UCSD-AML1 (cell line): ENCODE measurements at regions not wholly inside any gene's neighbourhood (a gene's known extent, or its start where the extent isn't known, plus 50 kb on each side); places are given as distances from the start of the nearest gene placed in this dataset.
"Not testable (repeated sequence)": the region's sequence is repeated elsewhere in the genome, so short reads cannot be mapped to it uniquely, and the experiment has no call there.

Experiments used
- DNase-seq: peaks from one replicate; lab custom pipeline; 2025; ENCODE audit not compliant: unreplicated experiment; lab: John Stamatoyannopoulos, UW

DNA sequence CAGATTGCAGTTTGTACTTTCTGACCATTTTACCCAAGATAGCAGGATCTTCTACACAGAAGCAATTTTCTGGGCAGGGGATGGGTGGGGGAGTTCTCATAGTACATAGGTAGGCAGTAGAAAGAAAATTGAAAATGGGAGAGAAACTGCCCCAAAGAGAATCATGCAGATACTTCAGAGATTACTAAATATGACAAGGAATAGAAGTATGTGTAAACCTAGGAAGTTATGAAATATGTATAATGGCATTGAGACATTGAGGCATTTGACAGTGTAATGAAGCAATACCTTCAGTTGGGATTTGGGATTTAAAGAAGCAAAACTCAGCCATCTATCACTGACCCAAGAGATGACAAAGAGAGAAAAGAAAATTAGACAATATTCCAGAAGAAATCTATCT, 233.0 kb downstream of the PTN start:
- no peak for DNase-seq

DNA sequence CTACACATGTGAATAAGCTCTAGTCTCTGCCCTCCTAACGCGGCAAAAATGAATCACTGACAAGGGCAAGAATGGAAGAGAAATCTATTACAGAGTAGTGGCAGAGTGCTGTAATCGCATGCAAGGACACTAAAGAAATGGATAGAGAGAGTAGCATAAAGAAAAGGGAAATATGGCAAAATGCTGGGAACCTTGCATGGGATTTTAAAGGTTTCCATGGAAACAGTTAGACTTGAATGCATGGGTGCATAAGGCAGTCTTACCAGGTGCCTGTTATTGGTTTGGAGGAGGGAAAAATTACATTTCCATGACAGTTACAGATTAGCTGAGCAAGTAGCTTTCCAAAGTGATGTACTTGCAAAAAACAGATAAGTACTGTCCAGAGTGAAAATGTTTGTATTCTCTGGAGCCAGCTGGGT, 233.4 kb downstream of the PTN start:
- DNase-seq, result no peak

DNA sequence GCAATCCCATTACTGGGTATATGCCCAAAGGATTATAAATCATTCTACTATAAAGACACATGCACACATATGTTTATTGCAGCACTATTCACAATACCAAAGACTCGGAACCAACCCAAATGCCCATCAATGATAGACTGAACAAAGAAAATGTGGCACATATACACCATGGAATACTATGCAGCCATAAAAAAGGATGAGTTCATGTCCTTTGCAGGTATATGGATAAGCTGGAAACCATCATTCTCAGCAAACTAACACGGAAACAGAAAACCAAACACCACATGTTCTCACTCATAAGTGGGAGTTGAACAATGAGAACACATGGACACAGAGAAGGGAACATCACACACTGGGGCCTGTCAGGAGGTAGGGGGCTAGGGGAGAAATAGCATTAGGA, 235.7 kb downstream of the PTN start:
- DNase-seq, result not testable (repeated sequence)

DNA sequence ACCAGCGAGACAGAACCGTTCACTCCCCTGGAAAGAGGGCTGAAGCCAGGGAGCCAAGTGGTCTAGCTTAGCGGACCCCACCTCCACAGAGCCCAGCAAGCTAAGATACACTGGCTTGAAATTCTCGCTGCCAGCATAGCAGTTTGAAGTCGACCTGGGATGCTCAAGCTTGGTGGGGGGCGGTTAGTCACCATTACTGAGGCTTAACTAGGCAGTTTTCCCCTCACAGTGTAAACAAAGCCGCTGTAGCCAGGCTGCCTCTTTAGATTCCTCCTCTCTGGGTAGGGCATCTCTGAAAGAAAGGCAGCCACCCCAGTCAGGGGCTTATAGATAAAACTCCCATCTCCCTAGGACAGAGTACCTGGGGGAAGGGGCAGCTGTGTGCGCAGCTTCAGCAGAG, 235.1 kb downstream of the CHRM2 start:
- DNase-seq, result not testable (repeated sequence)

DNA sequence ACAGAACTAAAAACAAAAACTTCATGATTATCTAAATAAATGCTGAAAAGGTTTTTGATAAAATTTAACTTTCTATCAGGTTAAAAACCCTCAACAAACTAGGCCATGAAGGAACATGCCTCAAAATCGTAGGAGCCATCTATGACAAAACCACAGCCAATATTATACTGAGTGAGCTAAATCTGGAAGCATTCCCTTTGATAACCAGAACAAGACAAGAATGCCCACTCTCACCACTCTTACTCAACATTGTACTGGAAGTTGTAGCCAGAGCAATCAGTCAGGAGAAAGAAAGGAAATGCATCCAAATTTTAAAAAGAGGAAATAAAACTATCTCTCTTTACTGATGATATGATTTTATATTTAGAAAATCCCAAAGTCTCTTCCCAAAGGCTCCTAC, 228.7 kb downstream of the CHRM2 start:
- DNase-seq, result no peak

DNA sequence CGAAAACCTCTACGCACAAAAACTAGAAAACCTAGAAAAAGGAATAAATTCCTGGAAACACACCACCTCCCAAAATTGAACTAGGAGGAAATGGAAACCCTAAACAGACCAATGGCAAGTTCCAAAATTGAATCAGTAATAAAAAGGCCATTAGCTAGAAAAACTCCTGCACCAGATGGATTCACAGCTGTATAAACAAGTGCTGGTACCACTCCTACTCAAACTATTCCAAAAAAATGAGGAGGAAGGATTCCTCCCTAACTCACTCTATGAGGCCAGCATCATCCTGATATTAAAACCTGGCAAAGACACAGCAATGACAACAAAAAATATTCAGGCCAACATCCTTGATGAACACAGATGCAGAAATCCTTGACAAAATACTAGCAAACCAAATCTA, 228.2 kb downstream of the CHRM2 start:
- DNase-seq, result no peak

DNA sequence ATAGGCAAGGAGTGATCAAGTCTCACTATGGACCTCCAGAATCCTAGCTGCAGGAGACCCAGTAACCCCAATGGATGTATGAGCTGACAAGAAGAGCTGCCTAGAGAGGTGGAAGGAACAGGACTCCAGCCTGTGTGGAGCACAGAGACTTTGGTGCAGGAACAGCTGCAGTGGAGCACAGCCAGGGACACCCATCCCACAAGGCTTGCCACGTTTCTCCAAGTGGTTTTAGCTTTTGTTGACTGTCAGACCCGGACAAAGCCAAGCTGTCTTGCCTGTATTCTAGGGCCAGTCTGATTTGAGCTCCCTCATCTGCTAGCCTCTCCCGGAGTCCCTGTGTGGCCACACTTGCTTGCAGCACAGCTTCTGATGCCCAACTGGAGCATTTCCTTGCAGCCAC, 224.7 kb downstream of the CHRM2 start:
- DNase-seq, result no peak

DNA sequence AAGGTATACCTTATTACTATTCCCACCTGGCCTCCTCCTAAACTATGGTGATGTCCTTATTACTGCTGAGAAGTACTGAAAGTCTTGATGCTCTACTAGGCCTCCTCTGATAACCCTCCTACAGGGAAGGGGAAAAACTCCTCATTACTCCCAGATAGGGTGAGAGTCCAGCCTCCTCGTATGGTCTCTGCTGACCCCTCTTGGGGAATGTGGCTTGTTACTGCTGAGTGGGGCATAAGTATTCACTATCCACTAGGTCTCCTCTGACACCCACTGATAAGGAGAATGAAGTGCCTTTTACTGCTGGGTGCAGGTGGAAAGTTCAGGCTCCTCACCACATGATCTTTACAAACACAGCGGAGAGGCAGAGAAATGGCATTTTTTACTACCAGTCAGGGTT, 222.9 kb downstream of the CHRM2 start:
- peak; percentile 24 for DNase-seq

DNA sequence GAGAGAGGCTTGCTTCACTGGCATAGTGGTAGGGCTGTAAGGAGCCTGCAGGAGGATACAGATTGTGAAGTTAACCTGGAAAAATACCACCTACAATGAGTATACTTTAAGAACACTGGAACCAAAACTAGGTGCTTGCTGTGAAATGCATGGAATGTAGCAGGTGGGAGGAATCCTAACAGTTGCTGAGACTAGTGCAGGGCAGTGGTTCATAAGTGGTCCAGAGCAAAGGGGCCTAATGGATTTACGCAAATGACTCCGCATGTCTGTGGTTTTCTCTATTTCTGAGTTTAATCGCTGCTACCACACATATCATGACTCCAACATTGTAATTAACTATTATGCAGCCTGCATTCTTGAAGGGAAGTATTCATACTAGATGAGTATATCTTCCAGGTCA, 218.4 kb downstream of the CHRM2 start:
- DNase-seq, result no peak

DNA sequence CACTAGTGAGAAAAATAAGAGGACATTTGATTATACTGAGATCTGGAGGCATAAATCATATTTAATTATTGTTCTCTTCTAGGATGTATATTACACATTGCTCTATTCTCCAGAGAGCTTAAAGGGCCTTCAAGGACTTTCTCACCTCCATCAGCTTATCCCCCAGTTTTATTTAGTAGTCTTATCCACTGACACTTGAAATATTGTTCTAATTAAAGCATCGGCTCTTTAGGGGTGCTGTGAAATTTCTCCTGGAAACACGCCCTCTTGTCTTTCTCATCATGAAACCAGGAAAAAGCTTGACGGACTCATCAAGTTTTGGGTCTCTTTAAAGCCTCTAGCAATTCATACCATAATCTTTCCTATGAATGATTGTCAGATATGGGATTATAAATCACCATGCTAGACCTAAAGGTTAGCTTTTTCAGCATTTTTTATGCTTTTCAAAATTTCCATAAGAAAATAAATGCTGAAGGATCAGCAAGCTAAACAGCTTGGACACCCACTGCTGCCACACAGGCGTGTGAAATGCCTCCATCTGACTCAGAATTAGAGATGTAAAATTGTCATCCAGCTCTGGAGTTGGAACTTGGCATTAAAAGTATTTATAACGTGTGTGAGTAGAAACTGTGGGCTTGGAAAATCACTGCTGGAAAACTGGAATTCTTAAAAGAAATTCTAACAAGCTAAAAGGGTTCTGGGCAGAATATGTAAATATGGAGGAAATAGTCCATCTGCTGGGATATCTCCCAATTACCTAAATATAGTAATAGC, 216.3 kb downstream of the CHRM2 start:
- DNase-seq, result no peak

DNA sequence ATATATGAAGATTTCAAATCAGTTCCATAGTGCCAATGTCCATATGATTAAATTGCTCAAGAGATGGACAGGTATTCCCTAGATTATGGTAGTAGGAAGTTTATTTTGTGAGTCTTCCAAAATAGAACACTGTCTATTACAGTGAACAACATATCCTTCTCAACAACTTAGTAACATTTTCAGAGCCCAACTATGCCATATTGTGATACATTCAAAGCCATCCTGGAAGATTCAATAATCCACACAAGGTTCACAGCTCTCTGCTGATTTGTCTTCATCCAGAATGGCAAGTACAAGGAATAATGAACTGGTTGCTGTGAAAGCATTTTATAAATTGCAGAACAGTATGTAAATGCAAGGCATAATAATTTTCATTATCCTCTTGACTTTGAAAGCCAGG, 213.9 kb downstream of the CHRM2 start:
- DNase-seq, result no peak

DNA sequence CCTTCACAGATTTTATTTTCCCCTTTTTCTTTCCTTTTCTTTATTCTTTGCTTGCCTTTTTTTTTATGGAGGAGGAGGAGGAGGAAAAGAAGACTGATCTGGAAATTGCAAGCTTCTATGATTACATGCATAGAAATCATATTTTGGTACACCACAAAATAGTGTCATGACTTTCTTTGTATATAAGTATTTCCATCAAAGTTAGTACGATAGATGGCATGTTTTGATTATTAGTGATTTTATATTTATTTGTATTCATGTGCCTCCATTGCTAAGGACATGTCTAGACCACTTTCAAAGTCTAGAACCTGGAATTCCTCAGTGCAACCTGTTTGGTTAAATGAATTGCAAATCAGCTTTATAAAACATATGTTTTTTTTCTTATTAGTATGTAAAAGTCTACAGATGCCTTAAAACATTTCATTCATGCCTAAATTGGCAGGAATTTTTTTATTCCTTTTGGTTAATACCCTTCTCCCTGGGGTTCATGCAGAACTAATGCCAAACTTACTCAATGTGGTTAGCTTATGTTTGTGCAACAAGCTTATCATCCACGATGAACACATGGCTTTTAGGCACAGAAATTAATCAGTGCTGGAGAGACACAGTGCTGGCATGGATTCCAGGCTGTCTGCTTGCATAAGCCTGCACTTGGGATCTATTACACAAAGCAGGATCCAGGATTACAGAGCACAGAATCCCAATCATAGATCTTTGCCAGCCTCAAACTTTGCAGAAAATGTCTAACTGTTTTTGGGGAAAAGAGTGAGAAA, 213.1 kb downstream of the CHRM2 start:
- no peak for DNase-seq

DNA sequence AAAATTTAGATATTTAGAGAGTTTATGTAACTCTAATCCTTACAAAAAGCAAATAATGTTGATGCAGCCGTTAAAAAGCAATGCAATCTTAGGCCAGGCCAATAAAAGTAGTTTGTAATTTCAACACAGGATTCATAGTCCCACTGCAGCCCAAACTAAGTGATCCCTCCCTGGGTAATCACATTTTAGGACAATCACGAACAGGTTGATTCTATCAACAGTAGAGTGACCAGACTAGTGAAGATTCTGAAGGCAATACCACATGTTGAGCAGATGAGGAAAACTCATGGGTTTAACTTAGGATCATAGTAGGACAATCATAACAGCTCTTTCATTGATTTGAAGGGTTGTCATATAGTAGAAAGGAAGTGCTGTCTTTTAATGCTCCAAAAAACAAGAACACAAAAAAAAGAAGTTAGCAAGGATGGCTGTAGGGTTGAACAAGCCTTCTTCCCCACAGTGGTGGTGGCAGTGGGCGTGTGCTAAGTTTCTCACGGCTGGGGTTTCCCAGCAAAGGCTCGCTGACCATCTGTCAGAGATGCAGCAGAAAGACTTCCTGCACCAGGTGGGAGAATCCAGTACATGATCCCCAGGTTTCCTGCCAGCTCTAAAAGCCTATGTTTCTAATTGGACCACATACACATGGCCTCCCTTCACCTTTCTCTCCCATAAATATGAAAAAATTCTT, 212.2 kb downstream of the CHRM2 start:
- peak; percentile 5 for DNase-seq

DNA sequence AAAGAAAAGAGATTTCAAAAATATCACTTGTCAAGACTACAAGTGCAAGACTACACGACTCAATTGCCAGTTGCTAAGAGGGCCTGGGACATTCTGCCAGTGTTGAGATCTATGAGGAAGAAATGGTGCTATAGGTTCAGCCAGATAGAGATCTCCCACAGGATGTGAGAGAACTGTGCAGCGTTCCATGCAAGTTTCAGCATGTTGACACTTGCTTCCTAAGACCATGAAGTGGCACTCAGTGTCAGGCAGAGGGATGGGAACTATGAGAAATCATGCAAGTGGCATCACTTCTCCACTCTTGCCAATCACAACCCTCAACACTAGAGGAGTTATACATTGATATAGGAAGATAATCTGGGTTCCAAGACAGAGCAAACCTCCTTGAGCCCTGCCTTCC, 210.3 kb downstream of the CHRM2 start:
- no peak for DNase-seq

DNA sequence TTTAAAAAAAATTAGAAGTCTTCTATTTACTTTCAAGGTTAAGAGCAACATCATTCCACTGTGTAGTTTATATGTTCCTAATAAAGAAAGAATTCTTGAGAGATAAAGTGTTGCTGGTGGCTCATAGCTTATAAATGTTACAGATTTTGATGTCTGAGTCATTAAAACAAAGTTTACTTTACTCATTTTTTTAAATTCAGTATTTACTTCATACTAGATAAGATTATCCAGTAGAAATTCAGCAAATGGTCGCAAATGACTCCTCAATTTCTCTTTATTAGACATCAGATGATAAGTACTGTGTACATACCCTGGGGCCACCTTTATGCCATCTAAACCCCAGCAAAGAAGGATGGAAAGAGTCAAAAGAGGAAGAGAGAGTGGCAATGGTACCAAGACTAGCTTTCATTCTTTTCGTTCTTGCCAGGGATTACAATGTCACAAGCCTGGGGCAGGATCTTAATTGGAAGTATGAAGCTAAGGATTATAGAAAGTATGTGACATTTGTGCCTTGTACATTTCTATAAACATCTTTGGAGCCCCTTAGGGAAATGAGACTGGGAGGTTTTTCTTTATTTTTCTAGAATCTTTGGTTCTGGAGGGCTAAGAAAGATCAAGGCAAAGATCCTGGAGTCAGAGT, 206.1 kb downstream of the CHRM2 start:
- no peak for DNase-seq

DNA sequence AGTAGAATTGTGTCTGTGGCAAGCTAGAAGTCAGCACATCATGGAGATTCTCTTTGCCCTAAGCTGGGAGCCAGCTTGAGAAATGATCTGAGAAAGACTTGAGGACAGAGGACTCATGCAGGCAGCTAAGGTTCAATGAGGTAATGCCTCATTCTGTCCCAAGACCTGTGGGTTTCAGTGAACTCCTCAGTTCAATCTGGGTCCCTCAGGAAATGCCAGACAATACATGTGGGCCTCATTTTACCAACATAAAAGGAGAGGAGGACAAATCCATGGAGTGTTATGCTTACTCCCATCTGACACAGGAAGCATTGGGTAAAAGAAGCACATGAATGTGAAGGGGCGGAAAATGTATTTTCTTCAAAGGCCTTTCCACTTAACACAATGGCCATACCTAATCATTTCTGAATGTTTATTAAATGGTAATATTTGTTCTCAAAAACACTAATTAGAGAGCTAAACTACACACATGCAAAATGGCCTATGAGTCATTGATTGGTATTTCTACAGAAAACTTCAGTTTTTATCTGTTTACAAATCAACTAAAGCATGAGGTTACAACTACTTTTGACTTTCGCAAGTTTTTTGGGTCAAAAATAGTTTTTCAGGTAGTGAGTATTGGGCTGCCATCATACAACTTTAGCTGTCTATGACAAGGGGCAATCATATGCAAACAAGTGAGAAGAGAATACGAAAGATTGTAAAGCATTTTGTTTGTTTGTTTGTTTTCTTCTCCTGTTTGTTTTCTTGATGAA, 205.3 kb downstream of the CHRM2 start:
- DNase-seq, result no peak
